Heart right ventricle (tissue), 16 donors: ENCODE measurements at regions not wholly inside any gene's neighbourhood (a gene's known extent, or its start where the extent isn't known, plus 50 kb on each side); places are given as distances from the start of the nearest gene placed in this dataset.
"Not testable (repeated sequence)": the region's sequence is repeated elsewhere in the genome, so short reads cannot be mapped to it uniquely, and the experiment has no call there.

Experiments used
- ATAC-seq, 8 donors: fragments of 200-7000 bp; cut with Tn5 transposase; one replicate each; pipeline ENCODE4 v1.9.1; 2020; ENCODE audit warnings: mild to moderate bottlenecking in 8 of 8, moderate library complexity in 8 of 8, moderate number of reproducible peaks in 1 of 8
- DNase-seq, 2 donors: peaks; one replicate each; pipeline ENCODE4 v3.0.0-alpha.2; 2020
- H3K27ac ChIP-seq, 10 donors: fragments of 200-600 bp; sonication (generic) in 2 of 10; one replicate each; pipeline versions ENCODE4 v1.5.0 to v1.8.0; 2020 to 2022; ENCODE audit warnings: mild to moderate bottlenecking in 3 of 10
- H3K27me3 ChIP-seq, 7 donors: fragments of 200-600 bp; one replicate each; pipeline ENCODE4 v1.8.0; 2021 to 2022; ENCODE audit warnings: mild to moderate bottlenecking in 2 of 7
- H3K36me3 ChIP-seq, 9 donors: fragments of 200-600 bp; sonication (generic) in 1 of 9; one replicate each; pipeline versions ENCODE4 v1.5.0 to v1.8.0; 2020 to 2022; ENCODE audit warnings: mild to moderate bottlenecking in 2 of 9
- H3K4me1 ChIP-seq, 9 donors: fragments of 200-600 bp; sonication (generic) in 1 of 9; one replicate each; pipeline versions ENCODE4 v1.5.0 to v1.8.0; 2020 to 2022; ENCODE audit warnings: mild to moderate bottlenecking in 4 of 9
- H3K4me3 ChIP-seq, 10 donors: fragments of 200-600 bp; sonication (generic) in 2 of 10; one replicate each; pipeline versions ENCODE4 v1.5.0 to v1.8.0; 2020 to 2022; ENCODE audit warnings: mild to moderate bottlenecking in 7 of 10, moderate library complexity in 2 of 10
- H3K9me3 ChIP-seq, 11 donors: fragments of 200-600 bp in 10 of 11; sonication (generic) in 2 of 11; one replicate each; pipeline versions ENCODE4 v1.5.0 to v1.8.0; 2013 to 2022; ENCODE audit warnings: mild to moderate bottlenecking in 2 of 11, control low read depth in 1 of 11, moderate library complexity in 1 of 11
- CTCF ChIP-seq, 9 donors: fragments of 200-600 bp; sonication (generic) in 2 of 9; IDR thresholded peaks; one replicate each; pipeline versions ENCODE4 v1.5.0 to v1.8.0; 2021 to 2022; ENCODE audit warnings: antibody characterized with exemption in 9 of 9, mild to moderate bottlenecking in 5 of 9, moderate library complexity in 1 of 9
- WGBS, 2 donors: extraction: QIAGEN DNeasy Blood & Tissue Kit; methylation state at CpG; one replicate each; pipeline ENCODE4 v1.1.7; 2013; ENCODE audit warnings: inconsistent platforms in 1 of 2; 5-methylcytosine and 5-hydroxymethylcytosine counted together
- intact Hi-C, 10 donors: fragments of 100-400 bp; cut with DNase I; formaldehyde crosslinking; loops; one replicate each; pipeline versions ENCODE4 v1.11.1 to v1.14.2; 2022
- donor health status: Arrhythmogenic right ventricular cardiomyopathy.
- donor health status: ischemic (EF 13 %, LVEDD 7.1; RV severe dilation, severe dysfunction).
- donor health status: healthy with polysubstance abuse.
- donor health status: DM: no; HTN: yes; CAD: no.
- donor health status: DM: no; HTN: no; CAD: no.
- donor health status: ischemic (EF 25% LVEDD 6.9; RV normal size, moderate dysfunction).
- donor health status: ischemic (EF 25% LVEDD 5.7; RV mildly dilated, moderate dysfunction).
- donor health status: healthy.
- donor health status: DM: yes; HTN: yes; CAD: no.
- donor health status: Ischemic cardiomyopathy.
- donor health status: ischemic (EF 35%, LVEDD 5.7; RV mildly dilated, moderate dysfunction).
- donor health status: nonischemic (EF 11% LVEDD 7.7; RV severe dilation, severe dysfunction).
- donor health status: DM: yes; HTN: yes; CAD: no.
- donor health status: PGD.
- donor health status: ischemic (EF 29% LVEDD 5.4; RV normal size, mild dysfunction).
- donor health status: nonischemic (EF 23%, LVEDD 6.1; RV moderate dilation, normal function).

GRCh38 chr6:16019462-16019861 lies 109.4 kb upstream of the MYLIP start:
- intact Hi-C loops = no loop called here
- H3K36me3 ChIP-seq = no peaks in the 10 kb centered on the region
- ATAC-seq = no peak
- H3K27me3 ChIP-seq = no peaks in the 10 kb centered on the region
- no peak for TF ChIP-seq CTCF (IDR thresholded peaks at IDR 0.05)
- no peak overlapping the region for H3K4me3 ChIP-seq
- no peak for DNase-seq
- no peak overlapping the region for H3K27ac ChIP-seq
- no peaks in the 10 kb centered on the region for H3K4me1 ChIP-seq
- WGBS, 2 donors = 93 to 98% methylated on average over 3 of the region's 3 CpGs
- no peaks in the 10 kb centered on the region for H3K9me3 ChIP-seq

GRCh38 chr6:16018626-16019025 lies 110.3 kb upstream of the MYLIP start:
- intact Hi-C loops = no loop called here
- no peaks in the 10 kb centered on the region for H3K9me3 ChIP-seq
- WGBS, 2 donors = 96% methylated on average over 4 of the region's 4 CpGs
- no peaks in the 10 kb centered on the region for H3K36me3 ChIP-seq
- TF ChIP-seq CTCF (IDR thresholded peaks at IDR 0.05) = no peak
- no peak overlapping the region for H3K4me3 ChIP-seq
- DNase-seq = no peak
- no peaks in the 10 kb centered on the region for H3K4me1 ChIP-seq
- no peak overlapping the region for H3K27ac ChIP-seq
- H3K27me3 ChIP-seq = no peaks in the 10 kb centered on the region
- ATAC-seq = no peak

GRCh38 chr6:16014325-16014724 lies 114.6 kb upstream of the MYLIP start:
- H3K4me1 ChIP-seq, ATAC-seq, H3K27me3 ChIP-seq, DNase-seq, H3K36me3 ChIP-seq, H3K9me3 ChIP-seq, H3K27ac ChIP-seq, H3K4me3 ChIP-seq, intact Hi-C loops: not testable (repeated sequence)
- WGBS, 2 donors = 73 to 82% methylated on average over 2 of the region's 3 CpGs

- ATAC-seq (no peak), DNase-seq (no peak)
- intact Hi-C loops = no loop called here
- WGBS, 2 donors = 79 to 87% methylated on average over 3 of the region's 3 CpGs
- Histone ChIP-seq H3K27me3 (no peaks in the 10 kb centered on the region), H3K27ac (no peak overlapping the region), H3K4me1 (peaks cover 0 to 15% (median 10%) of the 10 kb centered on the region in 9 donors), H3K9me3 (no peaks in the 10 kb centered on the region), H3K36me3 (no peaks in the 10 kb centered on the region), H3K4me3 (no peak overlapping the region)
- no peak for TF ChIP-seq CTCF (IDR thresholded peaks at IDR 0.05)
Observed at GRCh38 chr6:16007146-16007545, 121.7 kb upstream of the MYLIP start.

DNA sequence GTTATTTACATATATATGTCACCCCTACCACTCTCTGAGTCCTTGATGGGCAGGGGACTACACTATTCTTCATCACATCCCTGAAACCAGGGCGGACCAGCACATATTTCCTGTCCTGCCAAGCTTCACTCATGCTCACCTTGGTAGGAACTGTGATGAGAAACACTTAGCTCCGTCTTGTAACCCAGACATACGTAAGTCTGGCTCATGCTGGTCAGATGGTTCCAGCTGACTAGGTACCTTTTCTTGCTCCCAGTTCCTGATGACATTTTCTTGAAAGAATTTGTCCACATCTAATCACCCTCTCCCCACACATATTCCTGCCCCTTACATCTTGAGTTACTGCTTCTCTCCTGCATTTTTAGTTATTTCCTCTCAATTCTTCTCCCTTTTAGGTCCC lies 122.2 kb upstream of the MYLIP start:
- H3K9me3 ChIP-seq = no peaks in the 10 kb centered on the region
- DNase-seq = no peak
- H3K4me1 ChIP-seq = peaks cover 0 to 15% (median 10%) of the 10 kb centered on the region in 9 donors
- intact Hi-C loops = no loop called here
- H3K4me3 ChIP-seq = no peak overlapping the region
- no peaks in the 10 kb centered on the region for H3K27me3 ChIP-seq
- no peak for ATAC-seq
- 95 to 97% methylated on average over 3 of the region's 3 CpGs for WGBS, 2 donors
- no peak for TF ChIP-seq CTCF (IDR thresholded peaks at IDR 0.05)
- H3K36me3 ChIP-seq = no peaks in the 10 kb centered on the region
- no peak overlapping the region for H3K27ac ChIP-seq
